ENCODE measurements at regions not wholly inside any gene's neighbourhood (a gene's known extent, or its start where the extent isn't known, plus 50 kb on each side); places are given as distances from the start of the nearest gene placed in this dataset.

GRCh38 chr4:16439768-16440167 is 213.5 kb upstream of the TAPT1 start:
- H3K27ac ChIP-seq (ENCODE audit: low read depth in 1 of 2, low read length in 2 of 2) = no peak overlapping the region
- Mint-ChIP-seq H3K27ac (no peak overlapping the region), H3K4me1 (ENCODE audit: low read depth) (no peaks in the 10 kb centered on the region), H3K9me3 (peaks cover 6% of the 10 kb centered on the region), H3K36me3 (ENCODE audit: low read depth) (no peaks in the 10 kb centered on the region), H3K27me3 (peaks cover 4% of the 10 kb centered on the region), H3K4me3 (no peak overlapping the region)
- TF ChIP-seq CTCF (IDR thresholded peaks at IDR 0.05) = no peak
- ATAC-seq (ENCODE audit: poor library complexity) = no peak
- no peaks in the 10 kb centered on the region for H3K4me1 ChIP-seq (ENCODE audit: insufficient read depth, low read length)
- POLR2A ChIA-PET = no interaction called here
- peaks cover 0 to 4% of the 10 kb centered on the region in 2 experiments for H3K9me3 ChIP-seq (ENCODE audit: control insufficient read depth in 1 of 2, insufficient read depth in 1 of 2, low read length in 2 of 2)
- intact Hi-C loops (cut with DNase I, micrococcal nuclease) = loop anchor here in 1 of 2 experiments (5.0 to 10.0 kb wide), 2 partner anchors 145 to 412 kb away; no protein-coding TSS in a partner anchor
- H3K4me3 ChIP-seq (ENCODE audit: low read length) = no peak overlapping the region
- CTCF ChIA-PET = no interaction called here
- no peak for DNase-seq
- no peaks in the 10 kb centered on the region for H3K36me3 ChIP-seq (ENCODE audit: insufficient read depth, low read length)
- no peaks in the 10 kb centered on the region for H3K27me3 ChIP-seq (ENCODE audit: control insufficient read depth in 1 of 2, insufficient read depth in 2 of 2, low read length in 2 of 2)

DNA sequence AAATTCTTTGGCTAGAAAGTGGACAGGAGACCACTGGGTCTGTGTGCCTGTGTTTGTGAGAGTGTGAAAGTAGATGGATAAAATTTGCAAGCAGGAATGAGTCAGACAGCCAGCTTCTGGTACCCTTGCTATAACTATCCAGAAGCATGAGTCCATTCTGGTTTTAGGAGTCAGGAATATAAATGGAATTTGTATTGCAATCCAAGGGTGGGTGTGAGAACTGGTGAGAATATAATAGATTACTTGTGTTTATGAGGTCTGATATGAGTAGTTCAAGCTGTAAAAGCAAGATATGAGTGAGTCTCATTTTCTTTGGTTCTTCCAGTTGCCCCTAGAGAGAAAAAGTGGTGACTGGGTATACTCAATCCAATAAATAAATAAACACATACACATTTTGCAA is 212.7 kb upstream of the TAPT1 start:
- Histone ChIP-seq H3K9me3 (ENCODE audit: control insufficient read depth in 1 of 2, insufficient read depth in 1 of 2, low read length in 2 of 2) (peaks cover 4% of the 10 kb centered on the region in 2 experiments), H3K4me1 (ENCODE audit: insufficient read depth, low read length) (no peaks in the 10 kb centered on the region), H3K4me3 (ENCODE audit: low read length) (no peak overlapping the region), H3K27ac (ENCODE audit: low read depth in 1 of 2, low read length in 2 of 2) (no peak overlapping the region), H3K27me3 (ENCODE audit: control insufficient read depth in 1 of 2, insufficient read depth in 2 of 2, low read length in 2 of 2) (no peaks in the 10 kb centered on the region), H3K36me3 (ENCODE audit: insufficient read depth, low read length) (no peaks in the 10 kb centered on the region)
- Mint-ChIP-seq H3K4me1 (ENCODE audit: low read depth) (no peaks in the 10 kb centered on the region), H3K9me3 (peaks cover 8% of the 10 kb centered on the region), H3K36me3 (ENCODE audit: low read depth) (no peaks in the 10 kb centered on the region), H3K27me3 (peaks cover 4% of the 10 kb centered on the region), H3K4me3 (no peak overlapping the region), H3K27ac (no peak overlapping the region)
- ATAC-seq (ENCODE audit: poor library complexity) (no peak), DNase-seq (no peak)
- CTCF ChIA-PET = no interaction called here
- intact Hi-C loops (cut with DNase I, micrococcal nuclease) = no loop called here
- POLR2A ChIA-PET = no interaction called here
- TF ChIP-seq CTCF (IDR thresholded peaks at IDR 0.05) = no peak

DNA sequence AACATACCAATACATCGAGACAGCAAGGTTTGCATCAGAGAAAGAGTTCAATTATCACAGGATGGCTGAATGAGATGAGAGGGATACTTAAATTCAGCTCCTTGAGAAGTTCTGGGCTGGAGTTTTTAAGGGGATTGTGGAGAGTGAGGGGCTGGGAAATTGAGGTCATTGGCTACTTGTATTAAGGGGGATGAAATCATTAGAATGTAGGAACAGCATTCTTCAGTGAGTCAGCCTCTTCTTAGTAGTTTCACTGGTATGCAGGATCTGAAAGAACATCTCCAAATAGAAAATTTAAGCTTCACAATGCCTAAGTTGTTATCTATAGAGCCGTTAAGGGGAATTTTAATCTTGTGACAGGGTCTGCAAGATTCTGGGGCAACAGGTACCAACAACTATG is 211.6 kb upstream of the TAPT1 start:
- H3K27ac Mint-ChIP-seq = no peak overlapping the region
- intact Hi-C loops (cut with DNase I, micrococcal nuclease) = no loop called here
- ChIA-PET POLR2A (no interaction called here), CTCF (no interaction called here)
- DNase-seq = no peak
- peaks cover 8% of the 10 kb centered on the region for H3K9me3 Mint-ChIP-seq
- no peak overlapping the region for H3K4me3 Mint-ChIP-seq
- no peaks in the 10 kb centered on the region for H3K4me1 Mint-ChIP-seq (ENCODE audit: low read depth)
- no peaks in the 10 kb centered on the region for H3K4me1 ChIP-seq (ENCODE audit: insufficient read depth, low read length)
- H3K36me3 Mint-ChIP-seq (ENCODE audit: low read depth) = no peaks in the 10 kb centered on the region
- H3K27me3 Mint-ChIP-seq = no peaks in the 10 kb centered on the region
- no peak for ATAC-seq (ENCODE audit: poor library complexity)
- H3K27me3 ChIP-seq (ENCODE audit: control insufficient read depth in 1 of 2, insufficient read depth in 2 of 2, low read length in 2 of 2) = no peaks in the 10 kb centered on the region
- H3K27ac ChIP-seq (ENCODE audit: low read depth in 1 of 2, low read length in 2 of 2) = no peak overlapping the region
- no peaks in the 10 kb centered on the region for H3K36me3 ChIP-seq (ENCODE audit: insufficient read depth, low read length)
- TF ChIP-seq CTCF (IDR thresholded peaks at IDR 0.05) = no peak
- no peak overlapping the region for H3K4me3 ChIP-seq (ENCODE audit: low read length)
- H3K9me3 ChIP-seq (ENCODE audit: control insufficient read depth in 1 of 2, insufficient read depth in 1 of 2, low read length in 2 of 2) = peaks cover 4% of the 10 kb centered on the region in 2 experiments
